ENCODE measurements at regions not wholly inside any gene's neighbourhood (a gene's known extent, or its start where the extent isn't known, plus 50 kb on each side); places are given as distances from the start of the nearest gene placed in this dataset.
"Not testable (repeated sequence)": the region's sequence is repeated elsewhere in the genome, so short reads cannot be mapped to it uniquely, and the experiment has no call there.

- no peak for ATAC-seq
- Histone ChIP-seq H3K9me3 (peaks cover 0 to 31% (median 5%) of the 10 kb centered on the region in 11 donors), H3K36me3 (peaks cover 0 to 78% (median 46%) of the 10 kb centered on the region in 9 donors), H3K27me3 (no peaks in the 10 kb centered on the region), H3K27ac (no peak overlapping the region), H3K4me3 (no peak overlapping the region), H3K4me1 (peaks cover 6 to 24% (median 16%) of the 10 kb centered on the region in 9 donors)
- peak in 1 of 2 donors; percentile 13 for DNase-seq
- TF ChIP-seq, protein P1, sequence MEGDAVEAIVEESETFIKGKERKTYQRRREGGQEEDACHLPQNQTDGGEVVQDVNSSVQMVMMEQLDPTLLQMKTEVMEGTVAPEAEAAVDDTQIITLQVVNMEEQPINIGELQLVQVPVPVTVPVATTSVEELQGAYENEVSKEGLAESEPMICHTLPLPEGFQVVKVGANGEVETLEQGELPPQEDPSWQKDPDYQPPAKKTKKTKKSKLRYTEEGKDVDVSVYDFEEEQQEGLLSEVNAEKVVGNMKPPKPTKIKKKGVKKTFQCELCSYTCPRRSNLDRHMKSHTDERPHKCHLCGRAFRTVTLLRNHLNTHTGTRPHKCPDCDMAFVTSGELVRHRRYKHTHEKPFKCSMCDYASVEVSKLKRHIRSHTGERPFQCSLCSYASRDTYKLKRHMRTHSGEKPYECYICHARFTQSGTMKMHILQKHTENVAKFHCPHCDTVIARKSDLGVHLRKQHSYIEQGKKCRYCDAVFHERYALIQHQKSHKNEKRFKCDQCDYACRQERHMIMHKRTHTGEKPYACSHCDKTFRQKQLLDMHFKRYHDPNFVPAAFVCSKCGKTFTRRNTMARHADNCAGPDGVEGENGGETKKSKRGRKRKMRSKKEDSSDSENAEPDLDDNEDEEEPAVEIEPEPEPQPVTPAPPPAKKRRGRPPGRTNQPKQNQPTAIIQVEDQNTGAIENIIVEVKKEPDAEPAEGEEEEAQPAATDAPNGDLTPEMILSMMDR (IDR thresholded peaks at IDR 0.05), result peak; percentile 36 to 71 (median 62)
- 78 to 81% methylated on average over 11 of the region's 11 CpGs for WGBS, 2 donors
- intact Hi-C loops (cut with DNase I), result no loop called here
Measured at GRCh38 chr12:124469193-124469888, 98.1 kb downstream of the NCOR2 start.

DNA sequence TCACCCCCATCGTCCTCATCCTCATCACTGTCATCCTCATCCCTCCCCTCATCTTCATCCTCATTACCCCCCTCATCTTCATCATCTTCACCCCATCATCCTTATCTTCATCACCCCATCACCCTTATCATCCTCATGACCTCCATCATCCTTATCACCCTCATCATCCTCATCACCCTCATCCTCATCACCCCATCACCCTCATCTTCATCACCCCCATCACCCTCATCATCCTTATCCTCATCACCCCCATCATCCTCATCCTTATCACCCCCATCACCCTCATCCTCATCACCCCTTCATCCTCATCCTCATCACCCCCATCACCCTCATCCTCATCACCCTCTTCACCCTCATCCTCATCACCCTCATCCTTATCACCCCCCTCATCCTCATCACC, 99.9 kb downstream of the NCOR2 start:
- intact Hi-C loops (cut with DNase I); ATAC-seq; H3K27me3 ChIP-seq; H3K4me3 ChIP-seq; DNase-seq; H3K27ac ChIP-seq: not testable (repeated sequence)
- Histone ChIP-seq H3K9me3 (peaks cover 0 to 17% (median 3%) of the 10 kb centered on the region in 11 donors), H3K4me1 (peaks cover 6 to 31% (median 21%) of the 10 kb centered on the region in 9 donors), H3K36me3 (peaks cover 0 to 78% (median 33%) of the 10 kb centered on the region in 9 donors)
- 93 to 100% methylated on average over 1 of the region's 1 CpG for WGBS, 2 donors

DNA sequence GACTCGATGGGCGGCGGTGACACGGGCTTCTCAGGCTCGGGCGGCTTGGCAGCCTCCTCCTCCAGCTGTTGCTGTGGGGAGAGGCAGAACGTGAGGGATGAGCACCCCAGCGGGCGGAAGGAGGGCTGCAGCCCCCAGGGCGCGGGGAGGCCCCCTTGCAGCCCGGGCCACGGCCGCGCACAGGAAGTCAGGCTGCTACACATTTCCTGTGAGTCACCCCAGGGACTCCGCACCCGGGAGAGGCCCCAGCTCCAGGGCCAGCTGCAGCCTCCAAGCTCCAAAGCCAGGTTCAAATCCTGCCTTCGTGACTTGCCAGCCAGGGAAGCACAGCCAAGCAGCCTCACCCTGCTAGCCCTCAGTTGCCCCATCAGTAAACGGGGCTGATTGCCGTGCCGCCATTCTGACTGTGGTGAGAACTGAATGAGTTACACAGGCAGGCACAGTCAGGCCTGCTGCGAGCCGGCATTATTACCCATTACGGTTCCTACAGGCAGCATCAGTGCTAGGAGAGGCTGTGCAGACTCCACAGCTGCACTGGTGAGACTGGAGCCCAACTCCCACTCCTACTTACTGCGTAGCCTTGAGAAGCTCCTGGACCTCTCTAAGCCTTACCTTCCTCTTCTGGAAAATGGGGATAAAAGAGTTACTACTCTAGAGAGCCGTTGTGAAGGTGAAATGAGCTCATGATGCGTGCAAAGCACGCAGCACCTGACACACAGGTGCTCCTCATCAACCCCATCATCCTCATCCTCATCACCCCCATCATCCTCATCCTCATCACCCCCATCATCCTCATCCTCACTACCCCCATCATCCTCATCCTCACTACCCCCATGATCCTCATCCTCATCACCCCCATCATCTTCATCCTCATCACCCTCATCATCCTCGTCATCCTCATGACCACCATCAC, 100.9 kb downstream of the NCOR2 start:
- H3K27me3 ChIP-seq, result no peaks in the 10 kb centered on the region
- WGBS, 2 donors, result 59 to 68% methylated on average over 29 of the region's 29 CpGs
- DNase-seq (peak; percentile 65 to 73), ATAC-seq (peak; percentile 71 to 90 (median 76))
- peaks cover 0 to 78% (median 30%) of the 10 kb centered on the region in 9 donors for H3K36me3 ChIP-seq
- intact Hi-C loops (cut with DNase I), result no loop called here
- H3K4me1 ChIP-seq, result peaks cover 6 to 31% (median 21%) of the 10 kb centered on the region in 9 donors
- TF ChIP-seq, protein P1 (IDR thresholded peaks at IDR 0.05), result peak in 5 of 9 donors; percentile 9 to 40 (median 20)
- H3K27ac ChIP-seq, result peak overlapping the region in 8 of 10 donors; percentile 7 to 65 (median 52)
- H3K9me3 ChIP-seq, result peaks cover 0 to 15% (median 3%) of the 10 kb centered on the region in 11 donors
- H3K4me3 ChIP-seq, result peak overlapping the region in 1 of 10 donors; percentile 39

DNA sequence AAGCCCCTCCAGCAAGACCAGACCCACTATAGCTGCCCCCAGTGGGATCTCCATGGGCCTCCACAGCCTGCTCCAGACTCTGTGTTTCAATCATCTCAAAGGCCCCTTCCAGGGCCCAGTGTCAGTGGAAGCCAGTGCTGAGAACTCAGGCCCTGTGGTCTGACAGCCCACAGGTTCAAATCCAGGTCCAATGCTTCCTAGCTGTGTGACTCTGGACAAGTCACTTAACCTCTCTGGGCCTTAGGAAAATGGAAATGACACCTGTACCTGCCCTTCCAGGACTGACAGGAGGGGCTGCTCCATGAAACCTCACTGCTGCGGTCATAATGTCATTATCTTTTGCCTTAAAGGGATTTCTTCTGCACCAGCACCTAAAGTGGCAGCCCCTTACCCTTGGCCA, 101.9 kb downstream of the NCOR2 start:
- WGBS, 2 donors, result 94 to 95% methylated on average over 1 of the region's 1 CpG
- Histone ChIP-seq H3K4me3 (peak overlapping the region in 1 of 10 donors; percentile 39), H3K27me3 (no peaks in the 10 kb centered on the region), H3K27ac (peak overlapping the region in 5 of 10 donors; percentile 22 to 65 (median 52)), H3K9me3 (peaks cover 0 to 15% (median 3%) of the 10 kb centered on the region in 11 donors), H3K36me3 (peaks cover 0 to 78% (median 27%) of the 10 kb centered on the region in 9 donors), H3K4me1 (peaks cover 6 to 31% (median 21%) of the 10 kb centered on the region in 9 donors)
- ATAC-seq (no peak), DNase-seq (no peak)
- intact Hi-C loops (cut with DNase I), result no loop called here
- TF ChIP-seq, protein P1 (IDR thresholded peaks at IDR 0.05), result no peak

All from heart right ventricle (tissue), 16 donors.